Gastrocnemius medialis (tissue), 4 donors: ENCODE measurements at regions not wholly inside any gene's neighbourhood (a gene's known extent, or its start where the extent isn't known, plus 50 kb on each side); places are given as distances from the start of the nearest gene placed in this dataset.

Experiments used
- POLR2A ChIP-seq, 2 donors: fragments of 450-650 bp; IDR thresholded peaks; one replicate each; pipeline ENCODE4 v1.6.1; 2017; ENCODE audit warnings: antibody characterized with exemption in 2 of 2, mild to moderate bottlenecking in 2 of 2, moderate library complexity in 2 of 2
- TF ChIP-seq, protein P1 (sequence below), 5 experiments: fragments of 450-650 bp in 3 of 5; fragments of 200-600 bp in 2 of 5; sonication (generic) in 2 of 5; IDR thresholded peaks in 4 of 5; conservative IDR thresholded peaks in 1 of 5; 1 replicate in 4 of 5; 2 replicates in 1 of 5; pipeline ENCODE4 v1.5.1; 2016 to 2019; ENCODE audit warnings: antibody characterized with exemption in 5 of 5, mild to moderate bottlenecking in 3 of 5, moderate library complexity in 3 of 5

GRCh38 chr6:23522792-23523547 is 603.0 kb upstream of the NRSN1 start:
- TF ChIP-seq, protein P1, sequence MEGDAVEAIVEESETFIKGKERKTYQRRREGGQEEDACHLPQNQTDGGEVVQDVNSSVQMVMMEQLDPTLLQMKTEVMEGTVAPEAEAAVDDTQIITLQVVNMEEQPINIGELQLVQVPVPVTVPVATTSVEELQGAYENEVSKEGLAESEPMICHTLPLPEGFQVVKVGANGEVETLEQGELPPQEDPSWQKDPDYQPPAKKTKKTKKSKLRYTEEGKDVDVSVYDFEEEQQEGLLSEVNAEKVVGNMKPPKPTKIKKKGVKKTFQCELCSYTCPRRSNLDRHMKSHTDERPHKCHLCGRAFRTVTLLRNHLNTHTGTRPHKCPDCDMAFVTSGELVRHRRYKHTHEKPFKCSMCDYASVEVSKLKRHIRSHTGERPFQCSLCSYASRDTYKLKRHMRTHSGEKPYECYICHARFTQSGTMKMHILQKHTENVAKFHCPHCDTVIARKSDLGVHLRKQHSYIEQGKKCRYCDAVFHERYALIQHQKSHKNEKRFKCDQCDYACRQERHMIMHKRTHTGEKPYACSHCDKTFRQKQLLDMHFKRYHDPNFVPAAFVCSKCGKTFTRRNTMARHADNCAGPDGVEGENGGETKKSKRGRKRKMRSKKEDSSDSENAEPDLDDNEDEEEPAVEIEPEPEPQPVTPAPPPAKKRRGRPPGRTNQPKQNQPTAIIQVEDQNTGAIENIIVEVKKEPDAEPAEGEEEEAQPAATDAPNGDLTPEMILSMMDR (IDR thresholded peaks at IDR 0.05 in 4 of 5, conservative IDR thresholded peaks at IDR 0.05 in 1 of 5) = no peak
- no peak for TF ChIP-seq POLR2A (IDR thresholded peaks at IDR 0.05)
